ENCODE measurements at regions not wholly inside any gene's neighbourhood (a gene's known extent, or its start where the extent isn't known, plus 50 kb on each side); places are given as distances from the start of the nearest gene placed in this dataset.
A peak's percentile ranks its signal among the peaks of the same experiment; 100 is the strongest.

- TF ChIP-seq CTCF (IDR thresholded peaks at IDR 0.05) = no peak
- no peak overlapping the region for H3K4me3 ChIP-seq
- no peak for DNase-seq (ENCODE audit: low spot score)
- no peak overlapping the region for H3K27ac ChIP-seq
These were observed 177.1 kb upstream of the PPP1R3A start for GRCh38 chr7:114095885-114096284.

GRCh38 chr7:114088470-114088940, 169.7 kb upstream of the PPP1R3A start:
- Histone ChIP-seq H3K27ac (peak overlapping the region in 1 of 2 donors; percentile 91), H3K4me3 (peak overlapping the region; percentile 80)
- no peak for DNase-seq (ENCODE audit: low spot score)
- TF ChIP-seq CTCF (IDR thresholded peaks at IDR 0.05) = no peak

GRCh38 chr7:114087653-114088469, 169.1 kb upstream of the PPP1R3A start:
- Histone ChIP-seq H3K4me3 (peak overlapping the region; percentile 80), H3K27ac (peak overlapping the region in 1 of 2 donors; percentile 91)
- DNase-seq (ENCODE audit: low spot score) = no peak

GRCh38 chr7:114086914-114087652, 168.3 kb upstream of the PPP1R3A start:
- no peak for TF ChIP-seq CTCF (IDR thresholded peaks at IDR 0.05)
- H3K4me3 ChIP-seq = peak overlapping the region; percentile 80
- DNase-seq (ENCODE audit: low spot score) = no peak
- peak overlapping the region; percentile 81 to 91 for H3K27ac ChIP-seq

More at GRCh38 chr7:114087653-114088469, 169.1 kb upstream of the PPP1R3A start:
- TF ChIP-seq CTCF (IDR thresholded peaks at IDR 0.05) = no peak

- Histone ChIP-seq H3K4me3 (peak overlapping the region; percentile 80), H3K27ac (peak overlapping the region; percentile 81 to 91)
- DNase-seq (ENCODE audit: low spot score) = no peak
- TF ChIP-seq CTCF (IDR thresholded peaks at IDR 0.05) = no peak
These were observed 167.7 kb upstream of the PPP1R3A start for GRCh38 chr7:114086537-114086913.

- H3K27ac ChIP-seq = peak overlapping the region; percentile 81 to 91
- H3K4me3 ChIP-seq = peak overlapping the region; percentile 80
- no peak for TF ChIP-seq CTCF (IDR thresholded peaks at IDR 0.05)
- peak; percentile 89 for DNase-seq (ENCODE audit: low spot score)
These were observed 167.0 kb upstream of the PPP1R3A start for GRCh38 chr7:114085592-114086501.
